ENCODE measurements at regions not wholly inside any gene's neighbourhood (a gene's known extent, or its start where the extent isn't known, plus 50 kb on each side); places are given as distances from the start of the nearest gene placed in this dataset.

GRCh38 chr16:64184156-64184555 is 937.7 kb downstream of the CDH11 start:
- DNase-seq (ENCODE audit: extremely low read depth in 1 of 2, low read depth in 1 of 2): no peak

GRCh38 chr16:64182985-64183384 is 938.9 kb downstream of the CDH11 start:
- DNase-seq (ENCODE audit: extremely low read depth in 1 of 2, low read depth in 1 of 2): no peak

- no peak for DNase-seq (ENCODE audit: extremely low read depth in 1 of 2, low read depth in 1 of 2)
Observed at GRCh38 chr16:64181271-64181925, 940.5 kb downstream of the CDH11 start.

- no peak for DNase-seq (ENCODE audit: extremely low read depth in 1 of 2, low read depth in 1 of 2)
Observed at GRCh38 chr16:64180136-64180900, 941.5 kb downstream of the CDH11 start.

GRCh38 chr16:64174327-64174726 is 947.5 kb downstream of the CDH11 start:
- DNase-seq (ENCODE audit: extremely low read depth in 1 of 2, low read depth in 1 of 2): no peak

- DNase-seq (ENCODE audit: extremely low read depth in 1 of 2, low read depth in 1 of 2): no peak
Observed at GRCh38 chr16:64172652-64173051, 949.2 kb downstream of the CDH11 start.

GRCh38 chr16:64172226-64172625 is 949.6 kb downstream of the CDH11 start:
- DNase-seq (ENCODE audit: extremely low read depth in 1 of 2, low read depth in 1 of 2): no peak

GRCh38 chr16:64171632-64172031 is 950.2 kb downstream of the CDH11 start:
- DNase-seq (ENCODE audit: extremely low read depth in 1 of 2, low read depth in 1 of 2): no peak

GRCh38 chr16:64168371-64168770 is 953.5 kb downstream of the CDH11 start:
- no peak for DNase-seq (ENCODE audit: extremely low read depth in 1 of 2, low read depth in 1 of 2)

GRCh38 chr16:64167936-64168335 is 953.9 kb downstream of the CDH11 start:
- DNase-seq (ENCODE audit: extremely low read depth in 1 of 2, low read depth in 1 of 2): no peak

- no peak for DNase-seq (ENCODE audit: extremely low read depth in 1 of 2, low read depth in 1 of 2)
Observed at GRCh38 chr16:64165368-64165767, 956.5 kb downstream of the CDH11 start.

GRCh38 chr16:64162613-64163375 is 959.1 kb downstream of the CDH11 start:
- no peak for DNase-seq (ENCODE audit: extremely low read depth in 1 of 2, low read depth in 1 of 2)

- no peak for DNase-seq (ENCODE audit: extremely low read depth in 1 of 2, low read depth in 1 of 2)
Observed at GRCh38 chr16:64159976-64160375, 961.9 kb downstream of the CDH11 start.

- no peak for DNase-seq (ENCODE audit: extremely low read depth in 1 of 2, low read depth in 1 of 2)
Observed at GRCh38 chr16:64158941-64159588, 962.8 kb downstream of the CDH11 start.

GRCh38 chr16:64153718-64154117 is 968.1 kb downstream of the CDH11 start:
- no peak for DNase-seq (ENCODE audit: extremely low read depth in 1 of 2, low read depth in 1 of 2)

GRCh38 chr16:64151990-64152767 is 969.7 kb downstream of the CDH11 start:
- no peak for DNase-seq (ENCODE audit: extremely low read depth in 1 of 2, low read depth in 1 of 2)

- no peak for DNase-seq (ENCODE audit: extremely low read depth in 1 of 2, low read depth in 1 of 2)
Observed at GRCh38 chr16:64150193-64150592, 971.7 kb downstream of the CDH11 start.

- no peak for DNase-seq (ENCODE audit: extremely low read depth in 1 of 2, low read depth in 1 of 2)
Observed at GRCh38 chr16:64149756-64150155, 972.1 kb downstream of the CDH11 start.

- no peak for DNase-seq (ENCODE audit: extremely low read depth in 1 of 2, low read depth in 1 of 2)
Observed at GRCh38 chr16:64148356-64148755, 973.5 kb downstream of the CDH11 start.

GRCh38 chr16:64147941-64148340 is 973.9 kb downstream of the CDH11 start:
- no peak for DNase-seq (ENCODE audit: extremely low read depth in 1 of 2, low read depth in 1 of 2)

Measured in stimulated activated CD8-positive, alpha-beta memory T cell treated with anti-CD3 and anti-CD28 coated beads, Interleukin-7, amount 100 ng/mL, for 48 hours (primary cell).